HEK293T (cell line): ENCODE measurements at regions not wholly inside any gene's neighbourhood (a gene's known extent, or its start where the extent isn't known, plus 50 kb on each side); places are given as distances from the start of the nearest gene placed in this dataset.
A peak's percentile ranks its signal among the peaks of the same experiment; 100 is the strongest.

ENCODE experiments used
- ARNT ChIP-seq: fragments of 450-650 bp; IDR thresholded peaks from 2 replicates; pipeline ENCODE4 v1.6.1; 2017; ENCODE audit warnings: mild to moderate bottlenecking
- BHLHE40 ChIP-seq: fragments of 450-650 bp; IDR thresholded peaks from 2 replicates; pipeline ENCODE4 v1.6.1; 2016; ENCODE audit warnings: mild to moderate bottlenecking, moderate library complexity, borderline replicate concordance
- ELF4 ChIP-seq: fragments of 450-650 bp; IDR thresholded peaks from 2 replicates; pipeline ENCODE4 v1.6.1; 2017; ENCODE audit warnings: antibody characterized with exemption
- FOXM1 ChIP-seq: fragments of 450-650 bp; IDR thresholded peaks from 2 replicates; pipeline ENCODE4 v1.6.1; 2017; ENCODE audit warnings: mild to moderate bottlenecking, borderline replicate concordance
- NFRKB ChIP-seq: fragments of 450-650 bp; IDR thresholded peaks from 2 replicates; pipeline ENCODE4 v1.6.1; 2016; ENCODE audit warnings: mild to moderate bottlenecking, moderate library complexity
- SP1 ChIP-seq: fragments of 450-650 bp; IDR thresholded peaks from 2 replicates; pipeline ENCODE4 v1.6.1; 2017
- TARDBP ChIP-seq: fragments of 450-650 bp; IDR thresholded peaks from 2 replicates; pipeline ENCODE4 v1.6.1; 2016

DNA sequence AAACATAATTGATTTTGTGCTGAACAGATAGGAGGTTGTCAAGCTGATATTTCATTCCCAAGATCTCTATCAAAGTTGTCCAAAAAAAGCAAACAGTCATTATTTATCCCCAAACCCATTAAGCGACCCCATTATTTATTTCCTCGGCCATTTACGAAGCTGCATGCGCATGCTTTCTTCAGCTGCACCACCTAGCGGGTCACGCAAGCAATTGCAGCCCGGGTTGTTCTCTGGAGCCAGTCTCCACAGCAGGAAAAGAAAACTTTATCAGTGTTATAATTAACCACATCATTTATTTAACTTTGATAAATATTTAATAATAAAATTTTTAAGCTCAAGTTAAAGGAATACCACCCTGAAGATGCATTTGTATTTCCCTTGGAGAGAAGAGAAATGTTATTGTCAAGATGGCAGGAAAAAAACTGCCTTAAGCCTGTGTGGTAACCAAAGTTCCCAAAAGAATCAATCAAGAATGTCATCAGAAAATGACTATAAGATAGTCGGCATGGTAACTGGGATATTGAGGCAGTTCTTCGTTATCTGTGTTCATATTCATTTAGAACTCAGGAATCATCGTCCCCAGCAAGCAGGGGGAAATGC is 304.7 kb downstream of the FBXO15 start:
- TF ChIP-seq ARNT: peak; percentile 46; the same call in 1 of the 2 replicates
- TF ChIP-seq BHLHE40: no peak
- no peak for TF ChIP-seq NFRKB
- TF ChIP-seq FOXM1: no peak
- TF ChIP-seq SP1: no peak
- TF ChIP-seq ELF4: no peak
- TF ChIP-seq TARDBP: no peak
